ENCODE measurements at regions not wholly inside any gene's neighbourhood (a gene's known extent, or its start where the extent isn't known, plus 50 kb on each side); places are given as distances from the start of the nearest gene placed in this dataset.

DNA sequence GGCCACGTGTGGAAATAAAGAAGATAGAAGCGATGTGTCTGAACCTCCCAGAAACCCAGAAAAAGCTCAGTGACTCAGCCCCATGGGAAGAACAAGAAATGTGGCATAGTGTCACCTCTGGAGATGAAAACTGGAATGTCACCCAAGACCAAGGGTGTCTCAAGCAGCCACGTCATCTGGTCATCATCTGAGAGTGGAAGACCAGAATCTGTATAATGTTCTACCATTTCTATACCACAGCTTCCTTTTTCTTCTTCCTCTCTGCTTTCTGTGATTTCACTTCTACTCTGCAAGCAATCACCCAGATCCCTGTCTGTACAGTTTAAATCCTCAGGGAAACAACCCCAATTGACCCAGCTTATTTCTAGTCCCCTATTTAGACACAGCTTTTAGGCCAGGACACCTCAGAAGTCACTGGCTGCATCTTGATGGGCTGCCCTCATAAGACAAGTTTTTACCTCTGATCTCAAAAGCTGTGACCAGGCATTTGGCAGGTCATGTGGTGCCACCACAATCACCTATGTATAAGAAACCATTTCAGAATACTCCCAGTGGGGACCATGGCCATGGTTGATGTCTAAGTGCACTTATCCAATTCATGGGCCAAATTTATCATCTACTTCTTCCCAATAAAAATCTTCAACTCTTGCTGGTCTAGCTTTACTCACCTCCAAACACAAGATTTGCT, 278.5 kb upstream of the UMPS start:
- no peak for DNase-seq

DNA sequence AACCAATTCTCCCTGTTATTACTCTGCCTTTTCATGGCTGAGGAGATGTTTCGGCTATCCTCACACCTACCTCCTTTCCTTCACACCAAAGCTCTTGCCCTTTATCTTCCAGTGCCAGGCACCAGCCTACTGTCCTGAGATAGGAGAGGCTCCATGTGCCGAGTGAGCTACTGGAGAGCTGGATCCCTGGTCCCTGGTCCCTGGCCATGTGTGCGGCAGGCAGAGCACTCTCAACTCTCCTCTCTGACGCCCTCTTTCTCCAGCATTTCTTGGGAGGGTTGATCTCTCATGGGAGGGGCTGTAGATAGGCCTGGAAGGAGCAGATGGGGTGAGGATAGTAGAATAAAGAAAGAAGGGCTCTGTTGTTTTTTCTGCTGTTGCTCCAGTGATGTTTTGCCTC, 277.1 kb upstream of the UMPS start:
- DNase-seq = no peak

DNA sequence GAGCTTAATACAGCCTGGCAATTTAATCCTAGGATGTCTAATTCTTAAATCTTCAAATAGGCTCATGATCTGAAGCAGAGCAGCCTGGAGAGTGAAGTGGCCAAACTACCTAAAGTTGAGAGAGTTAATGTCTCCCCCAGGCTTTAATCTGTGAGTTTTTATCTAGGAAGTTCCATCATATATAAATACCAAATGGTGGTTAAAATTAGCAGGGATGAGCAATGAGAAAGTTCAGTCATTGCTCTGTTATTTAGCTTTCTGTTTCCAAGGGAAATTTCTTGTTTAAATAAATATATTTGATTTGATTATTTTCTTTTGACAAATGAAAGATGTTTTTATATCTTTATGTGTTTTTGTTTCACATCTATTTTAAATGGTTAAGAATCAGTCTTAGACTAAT, 274.4 kb upstream of the UMPS start:
- DNase-seq = no peak

DNA sequence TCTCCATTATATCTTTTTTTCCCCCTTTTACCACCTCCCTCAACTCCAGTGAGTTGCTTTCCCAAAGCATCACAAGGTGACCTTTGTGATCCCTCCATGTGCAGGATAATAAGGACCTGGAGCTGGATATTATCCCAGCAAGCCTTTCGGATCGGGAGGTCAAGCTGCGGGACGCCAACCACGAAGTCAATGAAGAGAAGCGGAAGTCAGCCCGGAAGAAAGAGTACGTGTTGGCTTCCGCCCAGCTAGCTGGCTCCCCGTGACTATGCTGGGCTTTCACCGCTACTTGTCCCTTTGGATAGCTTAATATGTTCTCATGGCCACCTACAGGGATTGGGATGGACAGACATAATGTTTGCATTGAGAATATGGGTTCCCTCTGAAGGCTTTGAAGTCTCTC, 273.7 kb upstream of the UMPS start:
- no peak for DNase-seq

DNA sequence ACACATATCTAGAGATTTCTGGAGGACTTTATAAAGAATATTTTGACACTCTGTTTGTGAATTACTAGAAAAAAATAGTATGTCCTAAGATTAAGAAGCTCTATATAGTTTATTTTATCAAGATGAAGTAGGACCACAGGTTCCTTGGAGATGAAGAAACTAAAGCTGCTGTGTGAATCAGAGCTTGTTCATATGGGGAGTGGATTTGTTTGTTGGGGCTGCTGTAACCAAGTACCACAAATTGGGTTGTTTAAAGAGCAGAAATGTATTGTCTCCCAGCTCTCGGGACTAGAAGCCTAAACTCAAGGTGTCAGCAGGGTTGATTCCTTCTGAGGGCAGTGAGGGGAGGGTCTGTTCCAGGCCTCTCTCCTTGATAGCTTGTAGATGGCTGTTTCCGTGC, 270.6 kb upstream of the UMPS start:
- DNase-seq = no peak

DNA sequence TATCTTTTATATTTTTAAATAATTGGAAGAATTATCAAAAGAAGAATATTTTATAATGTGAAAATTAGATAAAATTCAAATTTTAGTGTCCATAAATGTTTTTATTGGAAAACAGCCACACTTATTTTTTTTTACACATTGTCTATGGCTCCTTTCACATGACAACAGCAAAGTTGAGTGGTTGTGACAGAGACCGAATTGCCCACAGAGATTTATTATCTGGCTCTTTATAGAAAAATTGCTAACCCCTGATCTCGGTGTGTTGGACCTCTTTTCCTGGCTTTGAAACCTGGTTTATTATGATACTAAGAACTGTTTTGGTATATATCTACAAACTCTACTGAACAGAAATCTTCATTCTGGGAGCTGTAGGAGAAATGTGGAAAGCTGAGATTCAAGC, 269.1 kb upstream of the UMPS start:
- no peak for DNase-seq

DNA sequence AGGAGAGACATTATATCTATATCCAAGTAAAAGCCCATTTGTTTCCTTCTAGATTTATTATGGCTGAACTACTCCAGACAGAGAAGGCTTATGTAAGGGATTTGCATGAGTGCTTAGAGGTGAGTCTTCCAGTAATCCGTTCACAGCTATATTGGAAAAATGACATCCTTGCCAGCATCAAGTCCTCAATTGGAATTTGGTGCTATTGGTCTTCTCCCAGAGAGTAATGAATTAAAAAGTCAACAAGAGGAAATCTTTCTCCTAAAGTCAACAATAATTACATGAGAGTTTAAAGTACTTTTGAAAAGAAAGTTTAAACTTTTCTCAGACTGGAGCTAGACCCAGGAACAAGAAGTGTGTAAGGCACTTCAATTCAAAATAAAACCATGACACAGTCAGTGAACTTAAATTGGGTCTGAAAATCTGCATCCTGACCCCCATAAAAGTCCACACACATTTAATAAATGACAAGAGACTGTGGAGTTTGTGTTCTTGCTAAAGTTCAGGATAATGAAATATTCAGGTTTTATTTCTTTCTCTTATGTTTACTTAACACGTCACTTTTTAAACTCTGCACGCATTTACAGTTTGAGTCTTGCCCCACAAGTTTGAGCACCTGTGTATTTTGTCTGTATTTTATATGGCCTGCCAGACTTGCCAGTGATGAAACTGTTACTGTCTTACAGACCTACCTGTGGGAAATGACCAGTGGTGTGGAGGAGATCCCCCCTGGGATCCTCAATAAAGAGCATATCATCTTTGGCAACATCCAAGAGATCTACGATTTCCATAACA, 268.2 kb upstream of the UMPS start:
- no peak for DNase-seq

DNA sequence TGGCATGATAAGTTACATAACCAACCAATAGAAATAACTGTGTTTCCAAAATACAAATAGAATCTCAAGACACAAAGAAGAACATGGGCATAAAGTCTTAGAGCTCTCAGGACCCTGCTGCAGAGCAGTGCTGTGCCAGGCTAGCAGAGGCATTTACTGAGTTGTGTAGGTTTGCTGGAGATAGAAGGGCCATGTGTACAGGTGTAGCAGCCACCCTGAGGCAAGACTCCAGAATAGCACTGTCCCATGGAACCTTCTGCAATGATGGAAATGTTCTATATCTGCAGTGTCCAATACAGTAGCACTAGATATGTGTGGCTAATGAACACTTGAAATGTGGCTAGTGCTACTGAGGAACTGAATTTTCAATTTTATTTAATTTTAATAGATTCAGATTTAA, 267.0 kb upstream of the UMPS start:
- DNase-seq = no peak

DNA sequence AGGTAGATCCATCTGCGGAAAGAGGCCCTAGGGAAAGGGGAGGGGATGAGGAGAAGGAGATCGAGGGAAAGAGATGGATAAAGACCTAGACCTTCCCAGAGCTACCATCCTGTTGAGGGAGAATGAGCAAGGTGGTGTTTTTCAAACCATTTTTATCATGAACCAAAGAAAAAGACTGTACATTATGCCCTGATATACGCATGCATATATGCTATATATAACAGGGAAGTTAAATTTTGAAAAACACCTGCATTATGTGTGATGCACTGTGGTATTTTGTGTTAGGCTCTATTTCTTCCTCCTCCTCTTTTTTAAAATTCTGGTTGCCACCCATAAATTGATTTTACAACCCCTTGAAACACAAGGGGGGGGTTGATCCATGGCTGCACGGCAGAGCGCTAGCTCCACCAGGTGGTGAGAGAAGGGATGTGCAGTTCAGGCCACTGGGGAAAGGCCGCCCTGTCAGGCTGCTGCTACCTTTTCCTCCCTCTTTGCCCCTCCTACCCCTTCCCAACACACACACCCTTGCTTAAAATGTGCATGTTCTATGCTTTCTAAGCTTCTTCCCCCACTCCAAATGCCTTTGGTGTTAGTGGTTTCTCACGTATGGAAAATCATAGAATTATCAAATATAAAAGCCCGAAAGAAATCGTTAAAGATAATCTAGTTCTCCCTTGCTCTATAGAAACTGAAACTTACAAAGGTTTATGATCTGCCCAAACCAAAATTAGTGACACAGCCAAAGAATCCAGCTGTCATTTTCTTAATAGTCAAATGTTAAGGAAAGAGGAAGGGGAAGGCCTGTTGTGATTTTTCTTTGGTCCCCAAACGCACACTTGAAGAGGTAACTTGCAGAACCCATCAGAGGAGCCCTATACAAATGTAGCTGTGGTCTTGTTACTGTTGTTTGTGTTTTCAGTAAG, 262.0 kb upstream of the UMPS start:
- DNase-seq = peak; percentile 72

DNA sequence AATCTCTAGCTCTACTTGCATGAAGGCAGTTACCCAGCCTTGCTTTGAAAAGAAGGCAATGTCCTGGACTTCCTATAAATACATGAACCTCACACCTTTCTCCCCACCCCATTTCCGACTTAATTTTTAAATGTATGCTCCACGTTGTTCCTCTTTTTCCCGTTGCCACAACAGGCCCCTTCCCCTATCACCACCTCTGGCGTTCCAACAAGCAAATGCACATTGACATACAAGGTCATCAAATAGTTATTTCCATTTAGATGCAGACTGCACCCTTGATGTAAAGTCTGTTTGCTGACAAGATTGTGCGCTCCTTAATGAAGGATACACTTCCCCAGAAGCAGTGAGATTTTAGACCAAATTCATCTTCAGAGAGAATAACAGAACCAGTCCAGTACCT, 260.7 kb upstream of the UMPS start:
- DNase-seq = no peak

DNA sequence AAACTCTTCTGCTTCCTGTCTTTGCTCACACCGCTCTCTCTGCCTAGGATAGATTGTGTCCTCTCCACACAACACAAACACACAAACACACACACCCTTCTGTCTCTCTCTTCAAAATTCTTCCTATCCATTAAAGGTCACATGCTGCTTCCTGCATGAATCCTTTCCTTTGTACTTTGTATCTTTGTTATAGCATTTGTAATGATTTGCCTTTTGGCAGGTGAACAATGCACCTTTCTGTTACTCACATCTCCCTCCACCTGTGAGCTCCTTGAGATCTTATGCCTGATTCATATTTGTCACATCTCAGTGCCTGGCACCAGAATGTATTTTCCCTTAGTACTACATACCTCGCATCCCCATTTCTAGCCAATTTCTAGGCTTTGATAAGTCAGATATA, 251.4 kb upstream of the UMPS start:
- no peak for DNase-seq

DNA sequence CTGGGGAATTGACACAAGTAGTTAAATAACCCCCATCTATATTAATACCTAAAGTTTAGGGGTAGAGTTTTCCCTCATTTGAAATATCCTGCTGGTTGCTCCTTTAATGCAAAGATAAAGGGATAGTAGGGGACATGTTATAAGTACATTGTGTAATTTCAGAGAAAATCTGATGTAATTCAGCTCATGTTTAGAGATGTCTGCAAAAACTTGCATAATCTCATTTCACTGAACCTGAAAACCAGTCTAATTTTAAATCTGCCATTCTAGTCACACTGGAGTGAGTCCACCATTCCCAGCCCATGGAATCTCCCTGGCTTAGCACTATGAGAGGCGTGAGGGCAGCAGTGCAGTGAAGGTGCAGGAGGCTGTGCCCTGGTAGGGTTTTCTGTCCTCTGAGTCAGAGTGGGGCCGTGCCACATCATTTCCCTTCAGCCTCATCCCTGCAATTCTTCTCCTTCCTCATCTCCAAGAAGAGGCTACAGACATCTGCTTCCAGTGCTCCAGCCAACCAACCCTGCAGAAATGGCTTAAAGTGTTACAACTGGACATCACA, 246.3 kb upstream of the UMPS start:
- no peak for DNase-seq

DNA sequence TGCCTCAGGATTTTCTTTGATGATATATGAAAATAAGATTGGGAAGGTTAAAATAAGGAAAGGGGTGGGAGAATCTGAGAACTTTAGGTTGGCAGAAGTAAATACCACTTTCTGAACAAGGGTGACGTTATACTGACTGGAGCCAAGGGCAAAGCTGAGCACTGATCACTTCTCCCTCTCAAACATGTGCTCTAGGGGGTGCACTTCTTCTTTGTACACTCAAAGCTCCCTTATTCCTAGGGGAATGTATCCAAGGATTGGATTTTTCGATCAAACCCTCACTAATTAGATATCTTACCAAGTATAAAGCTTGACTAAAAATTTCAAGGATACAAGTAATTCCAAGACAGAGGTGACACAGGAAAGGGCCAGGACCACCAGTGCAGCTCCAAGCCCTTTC, 243.9 kb upstream of the UMPS start:
- no peak for DNase-seq

DNA sequence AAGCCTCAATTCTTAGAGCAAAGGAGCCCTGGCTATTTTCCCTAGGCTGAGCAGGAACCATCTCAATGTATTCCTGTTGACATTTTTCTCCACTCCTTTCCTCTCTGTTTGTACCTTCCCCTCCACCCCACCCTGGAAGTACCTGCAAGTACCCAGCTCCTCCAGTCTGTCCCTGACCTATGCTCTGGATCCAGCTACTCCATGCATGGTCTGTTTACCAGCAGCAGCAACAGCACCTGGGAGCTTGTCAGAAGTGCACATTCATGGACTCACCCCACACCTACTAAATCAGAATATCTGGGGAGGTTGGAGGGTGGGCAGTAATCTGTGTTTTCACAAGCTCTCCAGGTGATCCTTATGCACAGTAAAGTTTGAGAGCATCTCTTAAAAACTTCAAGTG, 240.7 kb upstream of the UMPS start:
- DNase-seq = peak; percentile 33

DNA sequence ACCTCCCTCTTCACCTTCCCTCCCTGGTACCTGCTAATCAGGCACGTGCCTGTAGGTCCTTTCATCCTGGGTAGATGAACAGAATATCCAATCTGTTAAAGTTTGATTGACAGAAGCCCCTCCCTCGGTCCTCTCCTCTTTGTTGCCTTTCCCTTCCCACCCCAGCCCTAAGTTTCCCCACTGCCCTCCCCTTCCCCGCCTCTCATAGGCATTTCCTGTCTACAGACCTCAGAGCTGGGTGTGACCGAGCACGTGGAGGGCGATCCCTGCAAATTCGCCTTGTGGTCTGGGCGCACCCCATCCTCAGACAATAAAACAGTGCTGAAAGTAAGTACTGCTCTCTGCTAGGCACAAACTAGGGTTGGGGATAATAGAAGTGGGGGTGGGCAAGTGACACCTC, 239.2 kb upstream of the UMPS start:
- no peak for DNase-seq

DNA sequence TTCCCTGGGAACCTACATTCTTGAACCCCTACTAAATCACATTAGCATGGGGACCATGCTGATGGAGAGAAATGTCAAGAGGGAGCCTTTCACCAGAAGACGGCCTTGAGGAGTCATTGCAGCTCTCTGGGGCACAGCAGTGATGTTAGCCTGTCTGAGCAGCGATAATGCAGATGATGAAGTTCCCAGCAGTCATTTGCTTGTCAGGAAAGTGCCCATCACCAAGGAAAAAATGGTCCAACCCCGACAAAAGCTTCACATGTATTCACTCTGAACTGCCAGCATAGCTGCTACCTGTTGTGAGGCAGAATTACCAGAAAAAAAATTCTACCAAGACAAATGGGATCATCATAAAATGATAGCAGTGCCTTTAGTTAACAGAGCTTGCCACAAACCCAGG, 238.4 kb upstream of the UMPS start:
- DNase-seq = no peak

DNA sequence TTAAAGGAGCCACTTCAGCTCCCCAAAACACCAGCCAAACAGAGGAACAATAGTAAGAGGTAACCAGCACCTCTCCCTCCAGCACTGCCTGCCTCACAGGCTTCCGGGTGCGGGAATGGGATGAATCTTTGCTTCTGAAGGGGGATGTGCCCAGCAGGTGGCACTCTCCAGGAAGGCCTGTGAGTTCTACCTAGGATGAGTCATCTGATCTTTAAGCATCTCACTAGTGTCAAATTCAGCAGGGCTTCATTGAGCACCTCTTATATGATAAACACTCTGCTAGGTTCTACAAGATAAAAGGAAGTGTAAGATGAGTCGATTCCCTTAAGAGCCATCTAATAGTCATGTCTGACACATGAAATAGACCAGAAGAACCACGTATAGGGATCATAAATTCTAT, 237.4 kb upstream of the UMPS start:
- DNase-seq = peak; percentile 53

DNA sequence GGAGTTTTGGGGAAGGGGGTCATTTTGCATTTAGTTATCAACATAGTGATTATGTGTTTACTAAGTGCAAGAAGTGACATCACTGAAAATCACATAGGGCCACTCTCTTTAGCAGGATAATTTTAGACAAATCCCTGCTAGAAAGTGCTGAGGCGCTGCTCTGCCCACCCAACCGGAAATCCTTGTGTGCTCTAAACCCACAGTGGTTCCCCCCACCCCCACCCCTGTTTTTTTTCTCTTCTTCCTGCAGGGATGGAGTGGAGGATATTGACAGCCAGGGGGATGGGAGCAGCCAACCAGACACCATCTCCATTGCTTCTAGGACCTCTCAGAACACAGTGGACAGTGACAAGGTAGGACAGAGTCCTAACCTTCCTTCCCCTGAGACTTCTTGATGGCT, 234.2 kb upstream of the UMPS start:
- DNase-seq = no peak

DNA sequence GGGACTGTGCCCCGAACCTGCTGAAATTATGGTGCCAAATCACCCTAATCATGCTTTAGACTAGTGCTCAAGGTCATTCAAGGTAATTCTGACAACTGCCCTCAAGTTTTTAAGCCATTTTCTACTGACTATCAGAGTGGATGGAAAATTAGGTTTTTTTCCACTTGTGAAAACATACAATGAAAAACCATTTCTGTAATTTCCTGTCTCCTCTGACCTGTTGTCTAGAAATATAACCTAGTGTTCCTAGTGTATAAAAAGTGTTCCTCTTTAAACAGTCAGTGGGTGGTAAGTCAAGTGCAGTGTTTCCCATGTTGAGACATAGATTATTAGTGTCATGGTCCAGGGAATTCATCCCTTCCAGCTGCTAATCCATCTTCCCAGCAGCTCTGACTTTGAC, 232.8 kb upstream of the UMPS start:
- no peak for DNase-seq

DNA sequence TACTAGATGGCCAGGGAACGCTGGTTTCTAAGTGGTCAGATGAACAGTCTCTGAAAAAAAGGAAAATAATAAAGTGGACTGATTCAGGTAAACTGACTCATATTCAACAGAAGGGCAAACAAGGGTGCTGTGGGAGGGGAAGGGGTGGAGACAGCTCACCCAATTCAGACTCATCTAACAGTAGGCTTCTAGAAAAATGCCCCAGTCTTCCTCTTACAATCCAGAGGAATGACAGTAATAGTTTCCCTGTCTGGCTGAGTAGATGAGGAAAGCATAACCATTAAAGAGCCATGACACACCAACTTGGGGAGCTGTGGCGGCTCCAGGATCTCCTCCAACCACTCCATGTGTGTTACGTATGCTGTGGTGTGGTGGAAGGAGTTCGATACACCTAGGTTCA, 231.4 kb upstream of the UMPS start:
- no peak for DNase-seq

DNA sequence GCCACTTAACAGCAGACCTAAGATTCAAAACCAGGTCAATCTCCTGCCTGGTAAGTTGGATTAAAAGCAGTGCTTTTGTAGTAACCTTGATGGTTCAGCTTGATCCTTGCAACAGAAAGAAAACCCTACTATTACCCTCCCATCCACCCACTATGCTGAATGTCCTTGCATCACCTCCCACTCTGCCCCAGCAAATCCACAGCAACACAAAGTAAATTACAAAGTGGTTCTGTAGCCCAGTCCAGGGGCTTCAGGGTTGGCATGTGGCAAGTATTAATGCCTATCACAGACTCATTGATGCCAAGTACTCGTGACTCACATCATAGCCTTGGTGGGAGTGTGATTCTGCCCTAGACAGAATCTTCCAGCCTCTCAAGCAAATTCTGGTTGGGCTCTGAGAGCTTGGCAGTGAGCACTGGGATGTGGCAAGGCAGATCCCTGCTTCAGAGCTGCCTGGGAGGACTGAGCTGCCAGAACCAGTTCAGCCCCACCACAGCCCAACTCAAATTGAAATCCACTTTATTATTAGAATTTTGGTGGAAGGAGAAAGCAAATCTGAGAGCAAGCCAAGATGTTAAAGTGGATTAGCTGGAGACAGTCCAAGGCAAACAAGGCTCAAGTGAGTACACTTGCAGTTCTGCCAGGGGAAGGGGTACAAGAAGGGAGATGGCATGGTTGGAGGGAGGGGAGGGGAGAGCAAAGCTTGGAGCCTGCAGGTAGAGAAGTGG, 225.8 kb upstream of the UMPS start:
- peak; percentile 98 for DNase-seq

DNA sequence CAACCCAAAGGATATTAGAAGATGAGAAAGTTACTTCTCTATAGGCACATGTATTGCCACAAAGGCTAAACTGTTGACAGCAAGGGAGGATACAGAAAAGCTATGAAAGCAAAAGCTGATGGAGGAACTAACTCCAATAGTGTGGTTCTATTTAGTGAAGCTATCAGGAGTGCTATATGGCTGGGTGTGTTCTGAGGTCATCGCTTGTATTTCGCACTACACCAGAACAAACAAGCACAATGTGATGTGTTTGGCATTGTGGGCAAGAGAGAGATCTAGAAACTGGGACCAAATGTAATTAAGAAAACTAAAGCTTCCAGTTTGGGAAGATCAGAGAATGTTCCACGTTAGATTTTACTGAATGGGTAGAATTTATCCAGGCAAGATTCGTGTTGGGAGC, 220.4 kb upstream of the UMPS start:
- DNase-seq = no peak

DNA sequence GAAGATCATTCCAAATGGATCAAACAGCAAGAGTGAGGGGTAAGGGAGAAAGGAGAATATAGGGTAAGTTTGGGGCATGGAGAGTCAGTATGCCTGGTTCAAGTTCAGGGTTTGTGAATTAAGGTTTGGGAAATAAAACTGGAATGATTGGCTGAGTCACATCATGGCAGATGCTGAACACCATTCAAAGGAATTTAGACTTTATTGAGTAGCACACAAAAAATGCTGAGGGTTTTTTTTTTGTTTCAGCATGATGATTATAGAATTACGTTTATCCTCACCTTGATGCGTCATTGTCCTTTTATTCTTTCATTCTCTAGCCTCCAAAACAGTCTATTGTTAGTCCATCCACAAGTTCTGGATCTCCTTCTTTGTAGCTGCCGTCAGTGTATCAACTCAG, 220.0 kb upstream of the UMPS start:
- no peak for DNase-seq
